Thoracic aorta (tissue), 2 donors: ENCODE measurements at regions not wholly inside any gene's neighbourhood (a gene's known extent, or its start where the extent isn't known, plus 50 kb on each side); places are given as distances from the start of the nearest gene placed in this dataset.

ENCODE experiments used
- ATAC-seq: fragments of 150-250 bp; one replicate; pipeline ENCODE4 v1.8.0; 2017; ENCODE audit warnings: low read depth; ENCODE audit not compliant: insufficient number of reproducible peaks, low FRiP score
- DNase-seq: peaks from one replicate; pipeline ENCODE4 v3.0.0-alpha.2; 2020; ENCODE audit warnings: low spot score
- H3K27ac ChIP-seq, 2 donors: fragments of 200-600 bp; sonication (generic); 1 replicate in 1 of 2; 2 replicates in 1 of 2; pipeline ENCODE4 v1.5.1; 2016; ENCODE audit warnings: mild to moderate bottlenecking in 2 of 2, moderate library complexity in 2 of 2
- H3K27me3 ChIP-seq: fragments of 200-600 bp; sonication (generic); replicated peaks from 2 replicates; pipeline ENCODE4 v1.6.0; 2016; ENCODE audit warnings: mild to moderate bottlenecking; ENCODE audit not compliant: insufficient read depth
- H3K36me3 ChIP-seq: fragments of 200-600 bp; sonication (generic); one replicate; pipeline ENCODE4 v1.5.1; 2016
- H3K4me1 ChIP-seq, 2 donors: fragments of 200-600 bp; sonication (generic); 1 replicate in 1 of 2; 2 replicates in 1 of 2; pipeline versions ENCODE4 v1.5.1 to v1.6.0; 2016; ENCODE audit warnings: low read depth in 2 of 2, mild to moderate bottlenecking in 1 of 2; ENCODE audit not compliant: control insufficient read depth in 1 of 2
- H3K4me3 ChIP-seq: fragments of 200-600 bp; sonication (generic); 2 replicates; pipeline ENCODE4 v1.5.1; 2016; ENCODE audit warnings: mild to moderate bottlenecking
- H3K9me3 ChIP-seq: fragments of 200-600 bp; sonication (generic); 2 replicates; pipeline ENCODE4 v1.5.1; 2016
- CTCF ChIP-seq: fragments of 200-600 bp; sonication (generic); IDR thresholded peaks from one replicate; pipeline ENCODE4 v1.5.1; 2019; ENCODE audit warnings: antibody characterized with exemption

- Histone ChIP-seq H3K27me3 (no peaks in the 10 kb centered on the region), H3K4me3 (no peak overlapping the region), H3K36me3 (no peaks in the 10 kb centered on the region)
These were observed 272.6 kb upstream of the KCNN2 start for GRCh38 chr5:114089259-114089658.

GRCh38 chr5:114097570-114097969 is 264.3 kb upstream of the KCNN2 start:
- Histone ChIP-seq H3K4me3 (no peak overlapping the region), H3K27ac (no peak overlapping the region), H3K36me3 (no peaks in the 10 kb centered on the region), H3K9me3 (no peaks in the 10 kb centered on the region), H3K27me3 (no peaks in the 10 kb centered on the region), H3K4me1 (no peaks in the 10 kb centered on the region)
- TF ChIP-seq CTCF: no peak
- DNase-seq (no peak), ATAC-seq (no peak)

More at GRCh38 chr5:114089259-114089658, 272.6 kb upstream of the KCNN2 start:
- Histone ChIP-seq H3K4me1 (no peaks in the 10 kb centered on the region), H3K9me3 (no peaks in the 10 kb centered on the region), H3K27ac (no peak overlapping the region)
- no peak for DNase-seq
- TF ChIP-seq CTCF: no peak
- ATAC-seq: no peak

- ATAC-seq: no peak
- TF ChIP-seq CTCF: no peak
- H3K27ac ChIP-seq: no peak overlapping the region
- H3K9me3 ChIP-seq: no peaks in the 10 kb centered on the region
- no peak for DNase-seq
- no peaks in the 10 kb centered on the region for H3K4me1 ChIP-seq
- no peaks in the 10 kb centered on the region for H3K36me3 ChIP-seq
- H3K27me3 ChIP-seq: no peaks in the 10 kb centered on the region
- no peak overlapping the region for H3K4me3 ChIP-seq
These were observed 262.7 kb upstream of the KCNN2 start for GRCh38 chr5:114099161-114099560.

- Histone ChIP-seq H3K9me3 (no peaks in the 10 kb centered on the region), H3K27me3 (no peaks in the 10 kb centered on the region), H3K36me3 (no peaks in the 10 kb centered on the region), H3K4me3 (no peak overlapping the region), H3K27ac (no peak overlapping the region), H3K4me1 (no peaks in the 10 kb centered on the region)
- DNase-seq (no peak), ATAC-seq (no peak)
- TF ChIP-seq CTCF: no peak
These were observed 260.7 kb upstream of the KCNN2 start for GRCh38 chr5:114101153-114101552.

- Histone ChIP-seq H3K4me3 (no peak overlapping the region), H3K27me3 (no peaks in the 10 kb centered on the region), H3K36me3 (no peaks in the 10 kb centered on the region), H3K27ac (no peak overlapping the region), H3K9me3 (no peaks in the 10 kb centered on the region), H3K4me1 (no peaks in the 10 kb centered on the region)
- no peak for ATAC-seq
- no peak for TF ChIP-seq CTCF
- no peak for DNase-seq
These were observed 248.3 kb upstream of the KCNN2 start for GRCh38 chr5:114113604-114114003.
